Hematopoietic multipotent progenitor cell treated with erythropoietin and hydrocortisone succinate and interleukin-3 and kit ligand, for 8 days (in vitro differentiated cells): ENCODE measurements at regions not wholly inside any gene's neighbourhood (a gene's known extent, or its start where the extent isn't known, plus 50 kb on each side); places are given as distances from the start of the nearest gene placed in this dataset.
A peak's percentile ranks its signal among the peaks of the same experiment; 100 is the strongest.
"Not testable (repeated sequence)": the region's sequence is repeated elsewhere in the genome, so short reads cannot be mapped to it uniquely, and the experiment has no call there.

Experiments used
- DNase-seq: peaks from one replicate; pipeline ENCODE4 v3.0.0-alpha.2; 2015

DNA sequence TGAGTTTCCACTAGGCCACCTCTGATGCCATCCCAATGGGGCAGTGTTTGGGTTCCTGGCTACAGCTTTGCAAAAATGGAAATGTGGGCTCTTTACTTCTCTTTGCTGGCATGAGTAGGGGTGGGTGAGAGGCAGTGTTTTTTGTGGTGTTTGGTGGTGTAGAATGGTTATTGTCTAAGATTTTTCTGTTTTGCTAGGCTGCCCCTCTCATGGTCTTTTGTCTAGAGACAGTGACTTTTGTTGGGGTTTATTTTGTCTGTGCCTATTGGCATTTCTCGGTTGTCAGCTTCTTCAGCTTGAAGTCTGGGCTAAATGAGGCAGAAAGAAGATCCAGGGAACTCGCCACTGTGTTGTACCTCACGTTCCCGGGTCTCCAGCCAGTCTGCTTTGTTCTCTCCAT lies 112.1 kb downstream of the CENPF start:
- no peak for DNase-seq

DNA sequence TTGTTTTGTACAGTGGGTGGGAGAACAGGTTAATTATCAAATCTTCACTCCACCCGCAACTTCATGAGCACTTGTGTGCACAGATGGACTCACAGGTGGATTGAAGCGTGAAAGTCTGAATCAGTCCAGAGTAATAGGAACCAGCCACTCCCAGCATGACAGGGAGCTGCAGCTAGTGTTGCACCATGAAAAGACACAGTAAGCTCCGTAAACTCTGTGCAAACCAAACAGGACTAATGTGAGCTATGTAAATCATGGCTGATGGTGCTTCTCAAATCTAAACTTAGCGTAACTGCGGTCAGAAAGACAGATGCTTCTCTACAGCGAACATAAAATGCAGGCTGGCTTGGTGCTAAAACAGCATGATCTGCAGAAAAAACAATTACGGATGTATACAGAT lies 114.4 kb downstream of the CENPF start:
- DNase-seq: no peak

DNA sequence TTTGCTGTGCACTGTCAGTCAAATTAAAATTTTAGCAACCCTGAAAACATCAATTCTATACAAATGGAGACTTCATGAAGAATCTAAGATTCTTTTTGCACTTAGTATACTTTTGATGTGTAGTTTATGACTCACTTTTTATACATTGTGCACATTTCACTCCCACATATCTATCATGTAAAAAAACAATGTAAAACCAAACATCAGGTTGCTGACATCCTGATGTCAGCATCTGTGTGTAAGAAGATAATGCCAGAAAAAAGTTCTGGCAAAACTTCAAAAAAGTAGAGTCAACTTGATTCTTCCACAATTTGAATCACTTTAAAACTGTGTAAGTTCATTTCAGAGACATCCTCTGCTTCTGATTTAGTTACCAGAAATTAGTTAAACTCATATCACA lies 115.7 kb downstream of the CENPF start:
- DNase-seq: no peak

DNA sequence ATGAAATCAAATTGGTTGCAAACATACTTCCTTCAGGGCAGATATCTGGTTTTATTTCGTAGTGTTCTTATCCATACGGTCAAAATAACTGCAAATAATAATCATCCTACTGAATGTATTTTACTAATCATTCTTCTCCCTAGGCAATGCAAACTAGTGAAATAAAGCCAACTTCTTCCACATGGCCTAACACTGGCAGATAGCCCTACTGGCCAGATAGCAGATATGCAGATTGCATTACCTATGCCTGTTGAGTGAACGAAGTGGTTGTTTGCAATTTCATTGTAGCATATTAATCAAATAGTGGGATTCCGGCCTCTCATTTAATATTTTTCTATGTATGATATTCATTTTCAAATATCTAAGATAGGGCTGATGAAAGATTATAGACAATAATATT lies 116.2 kb downstream of the CENPF start:
- DNase-seq: no peak

DNA sequence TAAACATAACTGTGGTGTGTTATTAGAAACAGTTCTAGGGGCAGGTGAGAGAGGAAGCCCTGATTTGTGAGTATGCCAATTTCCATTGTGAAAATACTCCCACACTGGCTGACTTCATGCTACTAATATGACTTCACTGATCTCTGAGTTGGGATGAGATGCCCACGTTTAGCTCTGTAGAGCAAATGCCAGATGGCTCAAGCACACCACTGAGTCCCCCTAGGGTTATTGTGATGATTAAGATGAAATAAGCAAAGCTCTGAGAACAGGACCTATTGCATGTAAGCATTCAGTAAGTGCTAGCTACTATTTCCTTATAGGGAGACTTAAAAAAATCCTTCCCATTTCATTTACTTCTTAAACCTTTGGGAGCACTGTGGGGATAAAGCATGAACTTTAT lies 117.6 kb downstream of the CENPF start:
- DNase-seq: no peak

DNA sequence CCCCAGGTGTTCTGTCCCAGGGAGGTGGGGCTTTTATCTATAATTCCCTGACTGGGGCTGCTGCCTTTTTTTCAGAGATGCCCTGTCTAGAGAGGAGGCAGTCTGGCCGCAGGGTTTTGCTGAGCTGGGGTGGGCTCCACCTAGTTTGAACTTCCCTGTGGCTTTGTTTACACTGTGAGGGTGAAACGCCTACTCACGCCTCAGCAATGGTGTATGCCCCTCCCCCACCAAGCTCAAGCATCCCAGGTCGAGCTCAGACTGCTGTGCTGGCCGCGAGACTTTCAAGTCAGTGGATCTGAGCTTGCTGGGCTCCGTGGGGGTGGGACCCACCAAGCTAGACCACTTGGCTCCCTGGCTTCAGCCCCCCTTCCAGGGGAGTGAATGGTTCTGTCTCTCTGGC lies 124.3 kb downstream of the CENPF start:
- DNase-seq: no peak

DNA sequence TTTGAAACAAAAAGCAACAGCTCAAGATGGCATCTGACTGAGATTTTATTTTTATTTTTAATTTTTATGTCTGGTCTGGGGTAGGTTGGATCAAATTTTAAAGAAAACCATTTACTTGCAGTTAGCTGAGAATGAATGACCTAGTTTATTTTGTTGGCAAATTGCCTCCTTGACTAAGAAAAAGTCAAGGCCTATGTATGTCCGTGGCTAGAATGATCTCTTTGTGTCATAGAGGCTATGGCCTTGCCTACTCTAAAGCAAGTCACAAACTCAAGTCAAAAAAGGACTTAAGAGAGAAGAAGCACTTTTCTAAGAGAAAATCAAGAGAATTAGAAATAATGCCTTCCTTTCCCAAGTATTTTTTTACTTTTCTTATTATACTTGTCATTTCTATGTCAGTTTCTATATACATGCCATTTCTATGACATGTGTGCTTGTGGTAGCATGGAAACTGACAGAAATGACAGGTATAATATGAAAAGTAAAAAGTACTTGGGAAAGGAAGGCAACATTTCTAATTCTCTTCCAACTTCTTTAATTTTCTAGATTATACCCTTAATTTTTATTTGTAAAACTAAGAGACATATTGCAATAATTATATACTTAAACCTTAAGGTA lies 136.7 kb downstream of the CENPF start:
- no peak for DNase-seq

DNA sequence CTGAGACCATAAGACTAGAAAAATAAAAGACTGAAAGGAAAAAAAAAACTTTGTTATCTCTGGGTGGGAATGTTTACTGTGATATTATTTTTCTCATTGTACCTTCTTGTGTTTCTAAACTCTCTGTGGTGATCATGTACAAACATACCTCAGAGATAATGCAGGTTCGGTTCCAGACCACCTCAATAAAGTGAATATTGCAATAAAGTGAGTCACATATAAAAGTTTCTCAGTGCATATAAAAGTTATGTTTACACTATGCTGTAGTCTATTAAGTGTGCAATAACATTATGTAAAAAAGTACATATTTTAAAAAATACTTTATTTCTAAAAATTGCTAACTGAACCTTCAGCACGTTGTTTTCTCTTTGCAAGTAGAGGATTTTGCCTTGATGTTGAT lies 137.5 kb downstream of the CENPF start:
- no peak for DNase-seq

DNA sequence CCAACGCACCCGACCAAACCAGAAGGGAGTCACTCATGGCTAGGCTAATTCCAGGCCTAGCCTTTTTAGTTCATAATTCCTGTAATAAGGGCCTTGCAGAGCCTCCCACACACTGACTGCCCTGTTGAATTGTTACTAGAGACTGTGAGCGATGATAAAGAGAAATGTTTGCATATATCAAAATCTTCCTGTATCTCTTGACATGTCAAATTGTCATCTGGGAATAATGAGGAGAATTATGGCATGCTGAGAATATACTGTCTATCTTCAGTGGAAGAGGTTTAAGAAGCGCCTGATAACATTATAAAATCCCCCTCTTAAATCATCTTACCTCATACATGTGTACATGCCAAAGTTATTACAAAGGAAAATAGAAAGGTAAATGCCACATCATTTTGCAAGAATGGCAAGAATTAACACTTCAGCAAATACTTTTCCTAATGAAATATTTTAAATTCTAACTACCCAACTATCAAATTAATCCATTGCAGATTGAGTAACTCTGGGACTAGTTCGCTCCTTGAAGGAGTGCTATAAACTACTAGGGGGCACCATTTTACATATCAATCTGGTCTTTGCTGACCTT lies 144.1 kb downstream of the CENPF start:
- DNase-seq: no peak

DNA sequence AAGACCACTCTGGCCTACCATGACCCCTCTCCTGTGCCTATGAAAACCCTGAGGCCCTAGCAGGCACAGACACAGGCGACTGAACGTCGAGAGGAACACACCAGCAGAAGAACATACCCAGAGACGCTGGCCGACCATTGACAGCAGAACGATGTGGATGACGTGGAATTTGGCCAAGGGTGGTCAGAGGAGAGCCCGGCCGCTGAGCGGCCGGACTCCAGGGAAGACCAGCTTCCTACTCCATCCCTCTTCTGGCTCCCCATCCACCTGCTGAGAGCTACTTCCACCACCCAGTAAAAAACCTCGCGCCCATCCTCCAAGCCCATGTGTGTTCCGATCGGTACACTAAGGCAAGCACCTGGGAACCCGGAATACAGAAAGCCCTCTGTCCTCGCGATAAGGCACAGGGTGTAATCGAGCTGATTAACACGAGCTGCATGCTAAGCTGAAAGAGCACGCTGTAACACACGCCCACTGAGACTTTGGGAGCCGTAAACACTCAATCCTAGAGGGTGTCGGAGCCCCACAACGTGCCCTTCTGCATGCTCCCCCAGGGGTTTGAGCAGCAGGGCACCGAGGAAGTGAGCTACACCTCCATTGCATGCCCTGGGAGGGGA lies 150.3 kb downstream of the CENPF start:
- no peak for DNase-seq

DNA sequence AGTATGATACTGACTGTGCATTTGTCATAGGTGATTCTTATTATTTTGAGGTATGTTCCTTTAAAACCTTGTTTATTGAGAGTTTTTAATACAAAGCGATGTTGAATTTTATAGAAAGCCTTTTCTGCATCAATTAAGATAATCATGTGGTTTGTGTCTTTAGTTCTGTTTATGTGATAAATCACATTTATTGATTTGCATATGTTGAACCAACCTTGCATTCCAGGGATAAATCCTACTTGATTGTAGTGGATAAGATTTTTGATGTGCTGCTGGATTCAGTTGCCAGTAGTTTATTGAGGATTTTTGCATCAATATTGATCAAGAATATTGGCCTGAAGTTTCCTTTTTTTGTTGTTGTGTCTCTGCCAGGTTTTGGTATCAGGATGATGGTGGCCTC lies 158.0 kb downstream of the CENPF start:
- no peak for DNase-seq

DNA sequence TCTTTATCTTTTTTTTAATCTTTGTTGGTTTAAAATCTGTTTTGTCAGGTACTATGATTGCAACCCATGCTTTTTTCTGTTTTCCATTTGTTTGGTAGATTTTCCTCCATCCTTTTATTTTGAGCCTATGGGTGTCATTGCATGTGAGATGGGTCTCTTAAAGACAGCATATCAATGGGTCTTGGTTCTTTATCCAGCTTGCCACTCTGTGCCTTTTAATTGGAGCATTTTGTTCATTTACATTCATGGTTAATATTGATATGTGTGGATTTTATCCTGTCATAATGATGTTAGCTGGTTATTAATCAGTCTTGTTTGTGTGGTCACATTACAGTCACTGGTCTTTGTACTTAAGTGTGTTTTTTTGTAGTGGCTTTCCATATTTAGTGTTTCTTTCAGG lies 159.9 kb downstream of the CENPF start:
- no peak for DNase-seq

DNA sequence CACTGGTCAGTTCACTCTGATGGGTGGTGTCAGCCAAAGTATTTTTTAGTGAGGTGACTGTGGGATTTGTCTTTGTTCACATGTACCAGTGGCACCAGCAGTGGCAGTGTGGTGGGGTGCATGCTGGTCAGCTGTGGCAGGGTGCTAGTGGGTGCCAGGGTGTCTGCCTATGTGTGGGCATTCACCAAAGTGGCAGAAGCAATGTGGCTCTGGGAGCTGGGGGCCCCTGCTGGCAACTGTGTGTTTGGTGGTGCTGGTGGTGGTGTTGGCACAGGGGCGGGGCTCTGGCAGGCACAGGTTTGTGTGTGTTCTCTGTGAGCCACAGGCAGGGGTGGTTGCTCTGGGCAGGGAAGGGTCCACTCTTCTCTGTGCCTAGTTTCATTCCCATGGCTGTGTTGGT lies 161.5 kb downstream of the CENPF start:
- no peak for DNase-seq

DNA sequence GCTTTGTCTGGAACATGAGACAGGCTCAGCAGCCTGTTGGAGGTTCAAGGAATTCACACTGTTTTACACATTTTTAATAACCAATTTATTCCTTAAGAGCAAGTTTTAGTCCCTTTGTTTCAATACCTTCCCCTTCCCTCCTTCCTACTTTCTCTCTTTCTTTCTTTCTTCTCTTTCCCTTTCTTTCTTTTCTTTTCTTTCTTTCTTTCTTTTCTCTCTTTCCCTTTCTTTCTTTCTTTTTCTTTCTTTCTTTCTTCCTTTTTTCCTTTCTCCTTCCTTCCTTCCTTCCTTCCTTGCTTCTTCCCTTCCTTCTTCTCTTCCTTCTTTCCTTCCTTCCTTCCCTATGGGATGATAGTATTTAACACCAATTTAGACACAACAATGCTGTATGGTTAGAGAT lies 164.2 kb downstream of the CENPF start:
- no peak for DNase-seq

DNA sequence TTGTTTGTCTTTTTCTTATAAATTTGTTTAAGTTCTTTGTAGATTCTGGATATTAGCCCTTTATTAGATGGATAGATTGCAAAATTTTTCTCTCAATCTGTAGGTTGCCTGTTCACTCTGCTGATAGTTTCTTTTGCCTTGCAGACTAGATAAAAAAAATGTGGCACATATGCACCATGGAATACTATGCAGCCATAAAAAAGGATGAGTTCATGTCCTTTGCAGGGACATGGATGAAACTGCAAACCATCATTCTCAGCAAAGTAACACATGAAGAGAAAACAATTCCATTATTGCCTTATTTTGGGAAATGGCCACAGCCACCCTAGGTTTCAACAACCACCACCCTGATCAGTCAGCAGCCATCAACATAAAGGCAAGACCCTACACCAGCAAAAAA lies 166.7 kb downstream of the CENPF start:
- not testable (repeated sequence) for DNase-seq

DNA sequence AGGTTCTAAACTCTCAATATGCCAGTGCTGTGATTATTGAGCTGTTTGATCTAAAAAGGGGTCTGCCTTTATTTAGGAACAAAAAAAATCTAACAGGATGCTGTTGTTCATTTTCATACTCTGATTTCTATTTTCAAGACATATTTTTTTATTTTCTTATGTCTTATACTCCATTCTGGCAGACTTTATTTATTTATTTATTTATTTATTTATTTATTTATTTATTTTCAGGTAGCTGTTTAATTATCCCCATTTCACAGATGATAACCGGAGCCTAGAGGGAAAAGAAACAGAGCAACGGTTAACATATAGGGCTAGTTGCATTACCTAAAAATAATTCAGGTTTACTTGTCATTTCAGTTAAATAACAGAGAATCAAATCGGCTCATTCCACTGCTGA lies 174.4 kb downstream of the CENPF start:
- no peak for DNase-seq

DNA sequence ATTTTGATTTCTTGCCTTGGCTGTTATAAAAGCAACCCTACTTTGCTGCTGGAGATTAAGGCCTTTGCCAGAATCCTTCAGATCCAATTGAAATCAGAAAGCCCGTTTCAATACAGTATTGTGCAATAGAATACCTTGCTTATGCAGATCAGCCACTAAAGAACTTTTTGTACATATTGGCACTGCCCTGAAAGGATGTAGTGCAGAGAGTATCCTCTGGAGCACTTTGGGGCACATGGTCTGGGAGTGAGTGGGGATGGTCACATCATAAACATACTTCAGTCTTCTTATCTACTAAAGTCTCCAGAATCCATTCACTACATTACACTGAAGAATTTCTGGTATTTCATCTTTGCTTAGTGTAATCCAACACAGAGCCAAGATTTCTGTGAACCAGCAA lies 189.0 kb downstream of the CENPF start:
- no peak for DNase-seq

DNA sequence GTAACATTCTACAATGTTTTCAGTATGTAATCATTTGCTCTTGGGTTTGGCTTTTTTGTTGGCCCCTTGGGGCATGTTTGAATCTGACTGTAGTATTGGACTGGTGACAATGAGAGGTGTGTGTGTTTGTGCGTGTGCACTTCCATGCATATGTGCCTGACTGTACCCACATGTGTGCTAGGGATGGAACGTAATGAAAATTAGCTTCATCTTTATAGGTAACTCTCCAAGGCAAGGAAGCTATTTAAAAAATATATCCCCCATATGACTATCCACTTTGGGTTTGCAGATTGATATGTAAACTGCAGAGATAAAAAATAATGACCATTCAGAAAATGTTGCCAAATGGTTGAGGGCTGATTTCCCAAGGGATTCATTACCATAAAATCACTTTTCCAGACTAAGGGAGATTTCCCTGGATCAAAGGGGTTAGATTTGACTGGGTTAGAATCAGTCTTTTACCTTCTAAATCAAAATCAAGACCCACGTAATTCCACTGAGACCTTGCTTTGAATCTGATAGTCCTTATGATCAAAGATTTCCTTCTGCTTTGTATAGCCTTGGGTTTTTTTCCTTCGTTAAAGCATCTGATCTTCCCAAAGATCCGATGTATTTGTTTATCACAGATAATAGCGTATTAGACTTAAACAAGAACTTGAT lies 189.7 kb downstream of the CENPF start:
- DNase-seq: no peak

DNA sequence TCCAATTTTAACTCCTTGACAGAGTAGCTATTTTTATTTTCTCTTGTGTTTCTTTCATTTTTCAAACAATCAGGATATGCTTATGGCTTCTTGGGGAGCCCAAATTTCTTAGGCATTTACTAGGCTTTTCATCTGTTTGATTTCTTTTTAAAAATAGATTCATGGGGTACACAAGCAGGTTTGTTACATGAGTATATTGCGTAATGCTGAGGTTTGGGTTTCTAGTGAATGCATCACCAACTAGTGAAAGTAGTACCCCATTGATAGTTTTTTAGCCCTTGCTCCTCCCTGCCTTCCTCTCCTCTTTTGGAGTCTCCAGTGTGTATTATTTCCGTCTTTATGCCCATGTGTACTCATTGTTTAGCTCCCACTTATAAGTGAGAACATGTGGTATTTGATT lies 190.7 kb downstream of the CENPF start:
- DNase-seq: no peak

DNA sequence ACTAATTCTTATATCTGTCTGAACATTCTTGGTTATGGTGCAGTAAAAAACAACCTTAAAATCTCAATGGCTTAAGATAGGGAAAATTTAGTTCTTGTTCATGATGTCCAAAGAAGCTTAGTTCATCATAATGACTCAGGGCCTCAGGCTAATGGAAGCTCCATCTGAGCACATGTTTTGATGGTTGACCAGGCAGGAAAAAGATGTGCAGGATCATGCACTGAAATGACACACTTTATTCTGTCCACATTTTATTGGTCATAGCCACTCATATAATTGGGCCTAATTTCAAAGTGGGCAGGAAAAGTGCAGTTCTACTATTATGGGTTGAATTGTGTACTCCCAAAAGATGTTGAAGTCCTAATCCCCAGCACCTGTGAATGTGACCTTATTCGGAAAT lies 198.2 kb downstream of the CENPF start:
- no peak for DNase-seq

DNA sequence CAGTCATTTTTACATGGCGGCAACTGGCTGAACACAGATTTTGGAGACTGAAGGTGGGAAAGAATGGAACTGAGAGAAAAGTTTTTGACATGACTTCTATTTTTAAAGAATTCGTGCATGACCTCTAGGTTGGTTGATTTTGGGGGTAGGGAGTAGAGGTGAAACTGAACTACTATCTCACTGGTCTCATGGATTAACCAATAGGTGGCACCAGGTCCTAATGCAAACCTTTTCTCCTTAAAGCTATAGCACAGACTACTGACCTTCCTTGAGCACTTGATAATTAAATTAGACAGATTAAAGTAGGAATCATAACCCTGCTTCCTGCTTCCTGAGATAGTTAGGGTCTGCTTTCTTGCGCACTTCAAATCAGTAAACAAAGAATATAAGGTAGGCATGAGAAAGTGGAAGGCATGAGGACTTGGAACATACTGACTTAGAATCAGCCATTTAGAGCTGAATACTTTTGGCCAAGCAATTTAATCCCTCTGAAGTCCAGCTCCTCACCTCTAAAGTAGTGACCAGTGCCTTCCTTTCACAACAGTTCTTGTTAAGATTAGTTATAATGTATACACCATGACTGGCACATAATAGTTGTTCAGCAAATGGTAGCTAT lies 206.0 kb downstream of the CENPF start:
- DNase-seq: peak; percentile 4

DNA sequence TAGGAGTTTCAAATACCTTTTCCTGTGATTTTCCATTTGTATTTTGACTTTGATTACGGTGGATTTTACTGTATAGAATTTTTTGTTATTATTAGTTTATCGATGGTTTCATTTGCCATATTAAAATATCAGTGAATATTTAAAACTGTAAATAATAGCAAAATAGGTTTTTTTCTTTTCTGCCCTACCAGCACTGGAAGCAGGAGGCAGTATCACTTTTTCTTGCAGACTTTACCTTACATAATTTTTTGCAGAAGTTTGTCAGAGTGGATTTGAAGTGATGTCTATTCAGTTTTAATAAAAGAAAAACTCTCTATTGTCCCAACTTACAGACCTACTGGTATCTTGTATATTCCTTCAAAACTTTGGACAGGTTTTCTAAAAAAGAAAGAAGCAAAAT lies 213.6 kb downstream of the CENPF start:
- DNase-seq: no peak

DNA sequence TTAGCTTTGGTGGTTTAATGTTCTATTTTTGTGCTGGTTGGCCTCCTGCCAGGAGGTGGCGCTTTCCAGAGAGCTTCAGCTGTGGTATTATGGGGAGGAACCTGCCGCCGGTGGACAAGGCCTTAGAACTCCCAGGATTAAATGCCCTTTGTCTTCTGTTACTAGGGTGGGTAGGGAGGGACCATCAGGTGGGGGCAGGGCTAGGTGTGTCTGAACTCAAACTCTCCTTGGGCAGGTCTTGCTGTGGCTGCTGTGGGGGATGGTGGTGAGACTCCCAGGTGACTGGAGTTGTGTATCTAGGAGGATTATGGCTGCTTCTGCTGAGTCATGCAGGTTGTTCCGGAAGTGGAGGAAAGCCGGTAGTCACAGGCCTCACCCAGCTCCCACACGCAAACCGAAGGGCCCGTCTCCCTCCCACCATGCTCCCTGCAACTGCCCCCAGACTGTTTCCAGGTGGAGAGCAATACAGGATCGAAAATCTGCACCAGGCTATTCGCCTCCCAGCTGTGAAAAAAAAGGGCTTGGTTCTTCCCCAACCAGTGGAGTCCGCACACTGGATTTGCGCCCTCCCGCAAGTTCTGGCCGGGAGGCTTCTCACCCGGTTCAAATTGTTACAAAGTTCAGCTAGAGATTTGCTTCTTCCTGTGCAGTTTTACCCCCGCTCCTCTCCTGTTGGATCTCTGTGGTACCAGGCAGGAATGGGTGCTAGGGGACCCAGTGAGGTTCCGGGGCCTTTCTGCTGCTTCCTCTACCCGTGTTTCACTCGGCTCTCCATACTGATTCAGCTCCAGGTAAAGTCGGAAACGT lies 220.5 kb downstream of the CENPF start:
- DNase-seq: no peak
